GM10266 (cell line): ENCODE measurements at regions not wholly inside any gene's neighbourhood (a gene's known extent, or its start where the extent isn't known, plus 50 kb on each side); places are given as distances from the start of the nearest gene placed in this dataset.

Experiments
- DNase-seq: peaks from one replicate; pipeline ENCODE4 v3.0.0; 2012; ENCODE audit errors: extremely low spot score
- TF ChIP-seq, protein P1 (sequence below): IDR thresholded peaks from 2 replicates; pipeline ENCODE4 v1.5.1; 2012; ENCODE audit warnings: mild to moderate bottlenecking, low read depth; ENCODE audit not compliant: control insufficient read depth, insufficient read depth; ENCODE audit errors: missing control alignments

- DNase-seq: no peak
- TF ChIP-seq, protein P1, sequence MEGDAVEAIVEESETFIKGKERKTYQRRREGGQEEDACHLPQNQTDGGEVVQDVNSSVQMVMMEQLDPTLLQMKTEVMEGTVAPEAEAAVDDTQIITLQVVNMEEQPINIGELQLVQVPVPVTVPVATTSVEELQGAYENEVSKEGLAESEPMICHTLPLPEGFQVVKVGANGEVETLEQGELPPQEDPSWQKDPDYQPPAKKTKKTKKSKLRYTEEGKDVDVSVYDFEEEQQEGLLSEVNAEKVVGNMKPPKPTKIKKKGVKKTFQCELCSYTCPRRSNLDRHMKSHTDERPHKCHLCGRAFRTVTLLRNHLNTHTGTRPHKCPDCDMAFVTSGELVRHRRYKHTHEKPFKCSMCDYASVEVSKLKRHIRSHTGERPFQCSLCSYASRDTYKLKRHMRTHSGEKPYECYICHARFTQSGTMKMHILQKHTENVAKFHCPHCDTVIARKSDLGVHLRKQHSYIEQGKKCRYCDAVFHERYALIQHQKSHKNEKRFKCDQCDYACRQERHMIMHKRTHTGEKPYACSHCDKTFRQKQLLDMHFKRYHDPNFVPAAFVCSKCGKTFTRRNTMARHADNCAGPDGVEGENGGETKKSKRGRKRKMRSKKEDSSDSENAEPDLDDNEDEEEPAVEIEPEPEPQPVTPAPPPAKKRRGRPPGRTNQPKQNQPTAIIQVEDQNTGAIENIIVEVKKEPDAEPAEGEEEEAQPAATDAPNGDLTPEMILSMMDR: no peak
Measured at GRCh38 chr6:53717566-53717965, 52.0 kb upstream of the KLHL31 start.

GRCh38 chr6:53715434-53715833 is 49.9 kb upstream of the KLHL31 start:
- TF ChIP-seq, protein P1: no peak
- DNase-seq: no peak
